ENCODE measurements at regions not wholly inside any gene's neighbourhood (a gene's known extent, or its start where the extent isn't known, plus 50 kb on each side); places are given as distances from the start of the nearest gene placed in this dataset.

- TF ChIP-seq EP300 (IDR thresholded peaks at IDR 0.05) (no peak), POLR2A (IDR thresholded peaks at IDR 0.05) (no peak)
- TF ChIP-seq, protein P1, sequence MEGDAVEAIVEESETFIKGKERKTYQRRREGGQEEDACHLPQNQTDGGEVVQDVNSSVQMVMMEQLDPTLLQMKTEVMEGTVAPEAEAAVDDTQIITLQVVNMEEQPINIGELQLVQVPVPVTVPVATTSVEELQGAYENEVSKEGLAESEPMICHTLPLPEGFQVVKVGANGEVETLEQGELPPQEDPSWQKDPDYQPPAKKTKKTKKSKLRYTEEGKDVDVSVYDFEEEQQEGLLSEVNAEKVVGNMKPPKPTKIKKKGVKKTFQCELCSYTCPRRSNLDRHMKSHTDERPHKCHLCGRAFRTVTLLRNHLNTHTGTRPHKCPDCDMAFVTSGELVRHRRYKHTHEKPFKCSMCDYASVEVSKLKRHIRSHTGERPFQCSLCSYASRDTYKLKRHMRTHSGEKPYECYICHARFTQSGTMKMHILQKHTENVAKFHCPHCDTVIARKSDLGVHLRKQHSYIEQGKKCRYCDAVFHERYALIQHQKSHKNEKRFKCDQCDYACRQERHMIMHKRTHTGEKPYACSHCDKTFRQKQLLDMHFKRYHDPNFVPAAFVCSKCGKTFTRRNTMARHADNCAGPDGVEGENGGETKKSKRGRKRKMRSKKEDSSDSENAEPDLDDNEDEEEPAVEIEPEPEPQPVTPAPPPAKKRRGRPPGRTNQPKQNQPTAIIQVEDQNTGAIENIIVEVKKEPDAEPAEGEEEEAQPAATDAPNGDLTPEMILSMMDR (IDR thresholded peaks at IDR 0.05), result no peak
Measured at GRCh38 chr1:168386949-168387586, 106.4 kb downstream of the TBX19 start.

All from tibial nerve (tissue), 4 donors.